Loucy (cell line): ENCODE measurements at regions not wholly inside any gene's neighbourhood (a gene's known extent, or its start where the extent isn't known, plus 50 kb on each side); places are given as distances from the start of the nearest gene placed in this dataset.

Experiments used
- H2AFZ ChIP-seq: fragments of 200-600 bp; sonication (generic); 2 replicates; pipeline ENCODE4 v1.6.0; 2016; ENCODE audit warnings: antibody characterized with exemption, mild to moderate bottlenecking, low read length, moderate library complexity
- H3F3A ChIP-seq: fragments of 200-600 bp; 2 replicates; pipeline ENCODE4 v1.6.0; 2016; ENCODE audit warnings: antibody characterized with exemption, low read depth, mild to moderate bottlenecking
- H3K27me3 ChIP-seq: fragments of 200-600 bp; sonication (generic); 2 replicates; pipeline ENCODE4 v1.6.1; 2014; ENCODE audit warnings: low read length, mild to moderate bottlenecking; ENCODE audit not compliant: insufficient read depth, poor library complexity, severe bottlenecking
- H3K36me3 ChIP-seq: fragments of 200-600 bp; sonication (generic); 2 replicates; pipeline ENCODE4 v1.6.1; 2016; ENCODE audit warnings: low read length; ENCODE audit not compliant: insufficient read depth
- H3K4me1 ChIP-seq: fragments of 200-600 bp; sonication (generic); 2 replicates; pipeline ENCODE4 v1.5.1; 2014; ENCODE audit warnings: low read length, mild to moderate bottlenecking; ENCODE audit not compliant: insufficient read depth, poor library complexity, severe bottlenecking
- H3K4me2 ChIP-seq: fragments of 200-600 bp; sonication (generic); 2 replicates; pipeline ENCODE4 v1.6.0; 2014; ENCODE audit warnings: antibody characterized with exemption, low read length, low read depth, mild to moderate bottlenecking; ENCODE audit not compliant: poor library complexity, severe bottlenecking
- H3K4me3 ChIP-seq: fragments of 200-600 bp; sonication (generic); 2 replicates; pipeline ENCODE4 v1.5.1; 2014; ENCODE audit warnings: low read length, mild to moderate bottlenecking, mixed read lengths; ENCODE audit not compliant: poor library complexity, severe bottlenecking
- H3K79me2 ChIP-seq: fragments of 200-600 bp; sonication (generic); 2 replicates; pipeline ENCODE4 v1.6.1; 2014; ENCODE audit warnings: low read length; ENCODE audit not compliant: insufficient read depth
- H3K9ac ChIP-seq: fragments of 200-600 bp; sonication (generic); 2 replicates; pipeline ENCODE4 v1.6.0; 2014; ENCODE audit warnings: mild to moderate bottlenecking, low read depth, low read length, moderate library complexity; ENCODE audit not compliant: poor library complexity, severe bottlenecking
- H3K9me2 ChIP-seq: fragments of 200-600 bp; sonication (generic); replicated peaks from 2 replicates; pipeline ENCODE4 v1.6.1; 2016; ENCODE audit warnings: low read depth, low read length, mixed read lengths
- H3K9me3 ChIP-seq: fragments of 200-600 bp; sonication (generic); 2 replicates; pipeline ENCODE4 v1.6.1; 2014; ENCODE audit warnings: mild to moderate bottlenecking, antibody characterized with exemption, low read length, low read depth; ENCODE audit not compliant: insufficient read depth
- H4K20me1 ChIP-seq: fragments of 200-600 bp; sonication (generic); 2 replicates; pipeline ENCODE4 v1.6.0; 2014; ENCODE audit warnings: antibody characterized with exemption, low read length, mild to moderate bottlenecking; ENCODE audit not compliant: insufficient read depth, poor library complexity, severe bottlenecking
- EZH2phosphoT487 ChIP-seq: fragments of 200-600 bp; IDR thresholded peaks from 2 replicates; pipeline ENCODE4 v1.6.1; 2018; ENCODE audit warnings: antibody characterized with exemption, mild to moderate bottlenecking, moderate library complexity, borderline replicate concordance
- TF ChIP-seq, protein P1 (sequence below): fragments of 200-600 bp; sonication (generic); conservative IDR thresholded peaks from 2 replicates; pipeline ENCODE4 v1.5.1; 2014; ENCODE audit warnings: mild to moderate bottlenecking, antibody characterized with exemption, low read length

DNA sequence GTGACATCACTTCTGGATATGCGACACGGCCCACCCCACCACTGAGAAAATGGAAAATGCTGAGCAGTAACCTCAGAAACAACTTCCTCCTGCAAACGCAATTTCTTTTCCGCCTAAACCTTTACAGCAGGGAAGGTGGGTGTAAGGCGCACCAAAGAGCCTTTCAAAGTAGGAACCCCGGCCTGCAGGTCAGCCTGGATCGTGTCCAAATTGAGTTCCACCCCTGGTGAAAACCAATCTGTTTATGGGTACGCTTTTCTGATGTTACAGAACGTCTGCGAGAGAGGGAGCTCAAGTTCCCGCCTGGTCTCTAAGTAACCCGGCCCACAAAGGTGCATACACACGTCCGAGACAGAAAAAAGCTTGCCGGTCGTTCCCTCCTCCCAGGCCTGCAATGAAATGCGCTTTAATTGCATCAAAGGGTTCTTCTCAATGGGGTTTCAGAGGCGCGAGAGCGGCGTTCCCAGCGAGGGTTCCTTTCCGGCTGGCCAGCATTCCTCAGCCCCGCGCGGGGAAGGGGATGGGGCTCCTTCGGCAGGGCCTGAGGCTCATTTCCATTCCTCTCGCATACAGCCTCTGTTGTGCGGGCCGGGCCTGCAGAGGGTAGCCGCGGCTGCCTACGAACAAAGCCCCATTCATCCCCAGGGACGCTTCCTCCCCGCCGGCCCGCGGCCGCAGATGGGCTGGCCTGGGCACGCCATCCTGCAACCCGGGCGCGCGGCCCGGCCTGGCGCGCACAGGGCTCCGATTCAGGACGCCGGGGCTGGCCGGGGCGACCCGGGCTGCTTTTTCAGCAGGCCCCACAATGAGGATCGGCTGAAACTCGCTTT, 138.1 kb downstream of the TMCO5A start:
- Histone ChIP-seq H3K4me2 (no peak overlapping the region), H3K4me1 (peaks cover 14% of the 10 kb centered on the region), H3K79me2 (no peaks in the 10 kb centered on the region), H3K9ac (no peak overlapping the region), H3K9me3 (no peaks in the 10 kb centered on the region), H2AFZ (no peak overlapping the region), H3F3A (no peaks in the 10 kb centered on the region), H3K27me3 (no peaks in the 10 kb centered on the region), H4K20me1 (no peaks in the 10 kb centered on the region), H3K9me2 (no peaks in the 10 kb centered on the region), H3K4me3 (no peak overlapping the region), H3K36me3 (no peaks in the 10 kb centered on the region)
- TF ChIP-seq EZH2phosphoT487, result no peak
- TF ChIP-seq, protein P1, sequence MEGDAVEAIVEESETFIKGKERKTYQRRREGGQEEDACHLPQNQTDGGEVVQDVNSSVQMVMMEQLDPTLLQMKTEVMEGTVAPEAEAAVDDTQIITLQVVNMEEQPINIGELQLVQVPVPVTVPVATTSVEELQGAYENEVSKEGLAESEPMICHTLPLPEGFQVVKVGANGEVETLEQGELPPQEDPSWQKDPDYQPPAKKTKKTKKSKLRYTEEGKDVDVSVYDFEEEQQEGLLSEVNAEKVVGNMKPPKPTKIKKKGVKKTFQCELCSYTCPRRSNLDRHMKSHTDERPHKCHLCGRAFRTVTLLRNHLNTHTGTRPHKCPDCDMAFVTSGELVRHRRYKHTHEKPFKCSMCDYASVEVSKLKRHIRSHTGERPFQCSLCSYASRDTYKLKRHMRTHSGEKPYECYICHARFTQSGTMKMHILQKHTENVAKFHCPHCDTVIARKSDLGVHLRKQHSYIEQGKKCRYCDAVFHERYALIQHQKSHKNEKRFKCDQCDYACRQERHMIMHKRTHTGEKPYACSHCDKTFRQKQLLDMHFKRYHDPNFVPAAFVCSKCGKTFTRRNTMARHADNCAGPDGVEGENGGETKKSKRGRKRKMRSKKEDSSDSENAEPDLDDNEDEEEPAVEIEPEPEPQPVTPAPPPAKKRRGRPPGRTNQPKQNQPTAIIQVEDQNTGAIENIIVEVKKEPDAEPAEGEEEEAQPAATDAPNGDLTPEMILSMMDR, result no peak

DNA sequence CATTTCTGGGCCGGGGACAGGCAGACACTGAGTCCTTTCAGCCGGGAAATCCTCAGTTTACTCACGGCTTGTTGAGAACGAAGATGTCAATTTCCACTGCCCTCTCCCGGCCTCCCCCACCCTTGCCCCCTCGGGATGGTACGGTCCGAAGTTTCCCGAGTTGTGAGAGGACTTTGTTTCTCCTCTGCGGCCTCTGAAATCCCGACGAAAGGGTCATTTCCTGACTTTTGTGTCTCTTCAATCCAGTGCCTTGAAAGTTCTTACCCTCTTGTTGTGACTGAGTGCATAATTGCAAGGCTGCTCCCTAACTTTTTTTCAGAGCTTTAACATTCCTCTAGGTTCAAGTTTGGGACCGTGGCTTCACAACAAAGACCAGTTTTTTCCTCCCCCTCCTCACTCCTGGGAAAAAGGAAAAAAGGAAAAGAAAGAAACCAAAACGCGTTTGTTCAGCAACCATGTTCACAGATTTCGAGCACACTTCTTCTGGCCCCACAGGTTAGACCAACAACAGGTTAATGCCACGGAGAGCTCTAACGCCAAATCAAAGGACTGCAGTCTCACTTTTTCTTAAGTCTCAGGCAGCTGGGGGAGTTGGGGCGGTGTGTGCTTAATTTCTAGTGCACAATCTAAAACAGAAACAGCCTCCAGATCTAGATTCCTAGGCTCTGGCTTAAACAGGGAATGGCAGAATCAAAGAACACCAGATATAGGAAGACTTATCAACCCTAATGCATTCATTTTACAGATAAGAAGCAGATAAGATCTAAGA, 138.9 kb downstream of the TMCO5A start:
- no peak overlapping the region for H3K4me3 ChIP-seq
- no peaks in the 10 kb centered on the region for H3F3A ChIP-seq
- H2AFZ ChIP-seq, result no peak overlapping the region
- H3K27me3 ChIP-seq, result no peaks in the 10 kb centered on the region
- no peaks in the 10 kb centered on the region for H4K20me1 ChIP-seq
- no peak overlapping the region for H3K9ac ChIP-seq
- no peaks in the 10 kb centered on the region for H3K9me3 ChIP-seq
- no peaks in the 10 kb centered on the region for H3K79me2 ChIP-seq
- TF ChIP-seq, protein P1, result no peak
- TF ChIP-seq EZH2phosphoT487, result no peak
- H3K36me3 ChIP-seq, result no peaks in the 10 kb centered on the region
- no peaks in the 10 kb centered on the region for H3K9me2 ChIP-seq
- no peak overlapping the region for H3K4me2 ChIP-seq
- H3K4me1 ChIP-seq, result peaks cover 15% of the 10 kb centered on the region

DNA sequence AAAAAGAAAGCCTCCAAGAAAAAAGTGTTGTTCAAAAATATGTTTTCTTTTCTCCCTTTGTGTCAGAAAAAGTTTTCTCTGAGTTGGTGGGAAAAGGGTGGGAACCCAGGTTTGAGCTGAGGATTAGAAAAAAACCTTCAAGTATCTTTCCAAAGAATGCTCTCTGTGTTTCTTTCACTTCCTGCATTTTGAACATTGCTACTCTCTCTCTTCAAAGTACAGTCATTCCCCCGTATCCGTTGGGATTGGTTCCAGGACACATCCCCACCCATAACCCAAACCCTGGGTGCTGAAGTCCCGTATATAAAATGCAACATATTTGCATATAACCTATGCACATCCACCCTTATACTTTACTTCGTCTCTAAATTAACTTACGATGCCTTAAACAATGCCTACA, 139.6 kb downstream of the TMCO5A start:
- Histone ChIP-seq H3F3A (no peaks in the 10 kb centered on the region), H3K9me3 (no peaks in the 10 kb centered on the region), H3K36me3 (no peaks in the 10 kb centered on the region), H3K4me1 (peaks cover 20% of the 10 kb centered on the region), H3K4me2 (no peak overlapping the region), H3K9me2 (no peaks in the 10 kb centered on the region), H2AFZ (no peak overlapping the region), H3K4me3 (no peak overlapping the region), H3K9ac (no peak overlapping the region), H3K79me2 (no peaks in the 10 kb centered on the region), H4K20me1 (no peaks in the 10 kb centered on the region), H3K27me3 (no peaks in the 10 kb centered on the region)
- TF ChIP-seq, protein P1, result no peak
- no peak for TF ChIP-seq EZH2phosphoT487
